ENCODE measurements at regions not wholly inside any gene's neighbourhood (a gene's known extent, or its start where the extent isn't known, plus 50 kb on each side); places are given as distances from the start of the nearest gene placed in this dataset.

DNA sequence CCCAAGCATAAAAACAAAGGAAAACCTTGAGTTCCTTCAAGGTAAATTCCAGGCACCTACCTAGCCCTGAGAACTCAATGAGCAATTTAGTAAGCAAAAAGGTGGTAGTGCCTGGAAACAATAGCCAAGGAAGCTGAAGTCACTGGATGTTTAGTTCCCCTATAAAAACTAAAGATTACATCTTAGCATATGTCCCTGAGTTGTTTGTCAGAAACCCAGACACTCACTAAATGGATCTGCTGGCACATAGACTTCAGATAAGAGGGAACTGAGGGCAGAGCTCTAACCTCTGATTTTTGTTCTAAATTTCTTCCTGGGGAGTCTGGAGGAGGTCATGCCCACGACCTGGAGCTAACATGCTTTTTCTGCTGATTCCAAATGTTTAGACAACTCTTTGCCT lies 532.8 kb upstream of the SALL1 start:
- TF ChIP-seq, protein P1, sequence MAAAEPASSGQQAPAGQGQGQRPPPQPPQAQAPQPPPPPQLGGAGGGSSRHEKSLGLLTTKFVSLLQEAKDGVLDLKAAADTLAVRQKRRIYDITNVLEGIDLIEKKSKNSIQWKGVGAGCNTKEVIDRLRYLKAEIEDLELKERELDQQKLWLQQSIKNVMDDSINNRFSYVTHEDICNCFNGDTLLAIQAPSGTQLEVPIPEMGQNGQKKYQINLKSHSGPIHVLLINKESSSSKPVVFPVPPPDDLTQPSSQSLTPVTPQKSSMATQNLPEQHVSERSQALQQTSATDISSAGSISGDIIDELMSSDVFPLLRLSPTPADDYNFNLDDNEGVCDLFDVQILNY (CRISPR knock-in tag; conservative IDR thresholded peaks at IDR 0.05), result no peak
- TF ChIP-seq EP300 (IDR thresholded peaks at IDR 0.05; ENCODE audit: low read depth in 2 of 2, low read length in 2 of 2), result no peak
- TF ChIP-seq EP300 (CRISPR knock-in tag; IDR thresholded peaks at IDR 0.05; ENCODE audit: borderline replicate concordance), result no peak
- TF ChIP-seq, protein P2, sequence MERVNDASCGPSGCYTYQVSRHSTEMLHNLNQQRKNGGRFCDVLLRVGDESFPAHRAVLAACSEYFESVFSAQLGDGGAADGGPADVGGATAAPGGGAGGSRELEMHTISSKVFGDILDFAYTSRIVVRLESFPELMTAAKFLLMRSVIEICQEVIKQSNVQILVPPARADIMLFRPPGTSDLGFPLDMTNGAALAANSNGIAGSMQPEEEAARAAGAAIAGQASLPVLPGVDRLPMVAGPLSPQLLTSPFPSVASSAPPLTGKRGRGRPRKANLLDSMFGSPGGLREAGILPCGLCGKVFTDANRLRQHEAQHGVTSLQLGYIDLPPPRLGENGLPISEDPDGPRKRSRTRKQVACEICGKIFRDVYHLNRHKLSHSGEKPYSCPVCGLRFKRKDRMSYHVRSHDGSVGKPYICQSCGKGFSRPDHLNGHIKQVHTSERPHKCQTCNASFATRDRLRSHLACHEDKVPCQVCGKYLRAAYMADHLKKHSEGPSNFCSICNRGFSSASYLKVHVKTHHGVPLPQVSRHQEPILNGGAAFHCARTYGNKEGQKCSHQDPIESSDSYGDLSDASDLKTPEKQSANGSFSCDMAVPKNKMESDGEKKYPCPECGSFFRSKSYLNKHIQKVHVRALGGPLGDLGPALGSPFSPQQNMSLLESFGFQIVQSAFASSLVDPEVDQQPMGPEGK (CRISPR knock-in tag; IDR thresholded peaks at IDR 0.05), result no peak
- TF ChIP-seq, protein P3, sequence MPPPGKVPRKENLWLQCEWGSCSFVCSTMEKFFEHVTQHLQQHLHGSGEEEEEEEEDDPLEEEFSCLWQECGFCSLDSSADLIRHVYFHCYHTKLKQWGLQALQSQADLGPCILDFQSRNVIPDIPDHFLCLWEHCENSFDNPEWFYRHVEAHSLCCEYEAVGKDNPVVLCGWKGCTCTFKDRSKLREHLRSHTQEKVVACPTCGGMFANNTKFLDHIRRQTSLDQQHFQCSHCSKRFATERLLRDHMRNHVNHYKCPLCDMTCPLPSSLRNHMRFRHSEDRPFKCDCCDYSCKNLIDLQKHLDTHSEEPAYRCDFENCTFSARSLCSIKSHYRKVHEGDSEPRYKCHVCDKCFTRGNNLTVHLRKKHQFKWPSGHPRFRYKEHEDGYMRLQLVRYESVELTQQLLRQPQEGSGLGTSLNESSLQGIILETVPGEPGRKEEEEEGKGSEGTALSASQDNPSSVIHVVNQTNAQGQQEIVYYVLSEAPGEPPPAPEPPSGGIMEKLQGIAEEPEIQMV (CRISPR knock-in tag; IDR thresholded peaks at IDR 0.05; ENCODE audit: low read depth), result no peak
- TF ChIP-seq, protein P4, sequence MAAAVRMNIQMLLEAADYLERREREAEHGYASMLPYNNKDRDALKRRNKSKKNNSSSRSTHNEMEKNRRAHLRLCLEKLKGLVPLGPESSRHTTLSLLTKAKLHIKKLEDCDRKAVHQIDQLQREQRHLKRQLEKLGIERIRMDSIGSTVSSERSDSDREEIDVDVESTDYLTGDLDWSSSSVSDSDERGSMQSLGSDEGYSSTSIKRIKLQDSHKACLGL (CRISPR knock-in tag; IDR thresholded peaks at IDR 0.05), result no peak
- TF ChIP-seq NR2F6 (IDR thresholded peaks at IDR 0.05), result no peak
- TF ChIP-seq NR2F6 (CRISPR knock-in tag; IDR thresholded peaks at IDR 0.05), result no peak
- TF ChIP-seq, protein P5, sequence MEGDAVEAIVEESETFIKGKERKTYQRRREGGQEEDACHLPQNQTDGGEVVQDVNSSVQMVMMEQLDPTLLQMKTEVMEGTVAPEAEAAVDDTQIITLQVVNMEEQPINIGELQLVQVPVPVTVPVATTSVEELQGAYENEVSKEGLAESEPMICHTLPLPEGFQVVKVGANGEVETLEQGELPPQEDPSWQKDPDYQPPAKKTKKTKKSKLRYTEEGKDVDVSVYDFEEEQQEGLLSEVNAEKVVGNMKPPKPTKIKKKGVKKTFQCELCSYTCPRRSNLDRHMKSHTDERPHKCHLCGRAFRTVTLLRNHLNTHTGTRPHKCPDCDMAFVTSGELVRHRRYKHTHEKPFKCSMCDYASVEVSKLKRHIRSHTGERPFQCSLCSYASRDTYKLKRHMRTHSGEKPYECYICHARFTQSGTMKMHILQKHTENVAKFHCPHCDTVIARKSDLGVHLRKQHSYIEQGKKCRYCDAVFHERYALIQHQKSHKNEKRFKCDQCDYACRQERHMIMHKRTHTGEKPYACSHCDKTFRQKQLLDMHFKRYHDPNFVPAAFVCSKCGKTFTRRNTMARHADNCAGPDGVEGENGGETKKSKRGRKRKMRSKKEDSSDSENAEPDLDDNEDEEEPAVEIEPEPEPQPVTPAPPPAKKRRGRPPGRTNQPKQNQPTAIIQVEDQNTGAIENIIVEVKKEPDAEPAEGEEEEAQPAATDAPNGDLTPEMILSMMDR (CRISPR knock-in tag; IDR thresholded peaks at IDR 0.05), result no peak
- no peak for TF ChIP-seq MAFF (IDR thresholded peaks at IDR 0.05; ENCODE audit: low read depth, low read length)
- TF ChIP-seq KDM1A (CRISPR knock-in tag; IDR thresholded peaks at IDR 0.05), result no peak
- no peak for TF ChIP-seq JUN (CRISPR knock-in tag; IDR thresholded peaks at IDR 0.05)
- TF ChIP-seq DPF2 (CRISPR knock-in tag; IDR thresholded peaks at IDR 0.05; ENCODE audit: borderline replicate concordance, low read depth), result no peak
- TF ChIP-seq YY1 (IDR thresholded peaks at IDR 0.05; ENCODE audit: insufficient read depth, insufficient replicate concordance, low read depth, low read length), result no peak
